Superior temporal gyrus (tissue), 1 donor: ENCODE measurements at regions not wholly inside any gene's neighbourhood (a gene's known extent, or its start where the extent isn't known, plus 50 kb on each side); places are given as distances from the start of the nearest gene placed in this dataset.

Experiments used
- DNase-seq: peaks from one replicate; pipeline ENCODE4 v3.0.0-alpha.2; 2016; ENCODE audit errors: extremely low spot score

- no peak for DNase-seq
Observed at GRCh38 chr10:2981361-2981801, 86.0 kb upstream of the PFKP start.

- DNase-seq, result no peak
Observed at GRCh38 chr10:2980791-2981360, 86.5 kb upstream of the PFKP start.

- no peak for DNase-seq
Observed at GRCh38 chr10:2980116-2980515, 87.2 kb upstream of the PFKP start.

GRCh38 chr10:2979306-2979705 is 88.0 kb upstream of the PFKP start:
- DNase-seq, result peak; percentile 28

- DNase-seq, result no peak
Observed at GRCh38 chr10:2978574-2979273, 88.6 kb upstream of the PFKP start.

GRCh38 chr10:2978111-2978510 is 89.2 kb upstream of the PFKP start:
- peak; percentile 83 for DNase-seq

- no peak for DNase-seq
Observed at GRCh38 chr10:2974503-2975207, 92.7 kb upstream of the PFKP start.

GRCh38 chr10:2974083-2974482 is 93.3 kb upstream of the PFKP start:
- no peak for DNase-seq

- no peak for DNase-seq
Observed at GRCh38 chr10:2972810-2973209, 94.5 kb upstream of the PFKP start.

GRCh38 chr10:2972216-2972615 is 95.1 kb upstream of the PFKP start:
- no peak for DNase-seq

GRCh38 chr10:2970190-2970823 is 97.0 kb upstream of the PFKP start:
- DNase-seq, result no peak

- DNase-seq, result no peak
Observed at GRCh38 chr10:2968401-2969058, 98.8 kb upstream of the PFKP start.

- no peak for DNase-seq
Observed at GRCh38 chr10:2966134-2966533, 101.2 kb upstream of the PFKP start.

- no peak for DNase-seq
Observed at GRCh38 chr10:2964632-2965296, 102.6 kb upstream of the PFKP start.

GRCh38 chr10:2963889-2964631 is 103.3 kb upstream of the PFKP start:
- DNase-seq, result no peak

- no peak for DNase-seq
Observed at GRCh38 chr10:2962194-2962593, 105.2 kb upstream of the PFKP start.

GRCh38 chr10:2958659-2959058 is 108.7 kb upstream of the PFKP start:
- DNase-seq, result no peak

GRCh38 chr10:2957785-2958184 is 109.6 kb upstream of the PFKP start:
- DNase-seq, result no peak

GRCh38 chr10:2955064-2955463 is 112.3 kb upstream of the PFKP start:
- no peak for DNase-seq

GRCh38 chr10:2953495-2953894 is 113.9 kb upstream of the PFKP start:
- DNase-seq, result no peak
